Liver (tissue), 3 donors: ENCODE measurements at regions not wholly inside any gene's neighbourhood (a gene's known extent, or its start where the extent isn't known, plus 50 kb on each side); places are given as distances from the start of the nearest gene placed in this dataset.

Experiments
- EGR1 ChIP-seq, 2 donors: IDR thresholded peaks; 2 replicates each; pipeline ENCODE4 v1.6.1; 2016 to 2018; ENCODE audit warnings: antibody characterized with exemption in 2 of 2, low read depth in 2 of 2
- FOXA1 ChIP-seq: IDR thresholded peaks from 2 replicates; pipeline ENCODE4 v1.6.1; 2016; ENCODE audit warnings: antibody characterized with exemption
- JUND ChIP-seq, 2 donors: IDR thresholded peaks; 2 replicates each; pipeline ENCODE4 v1.6.1; 2016; ENCODE audit warnings: antibody characterized with exemption in 2 of 2
- RAD21 ChIP-seq, 2 donors: IDR thresholded peaks; 2 replicates each; pipeline ENCODE4 v1.6.1; 2016; ENCODE audit warnings: antibody characterized with exemption in 2 of 2, mild to moderate bottlenecking in 2 of 2
- TAF1 ChIP-seq: conservative IDR thresholded peaks from 2 replicates; pipeline ENCODE4 v1.6.1; 2016; ENCODE audit warnings: antibody characterized with exemption, mild to moderate bottlenecking
- YY1 ChIP-seq: IDR thresholded peaks from 2 replicates; pipeline ENCODE4 v1.6.1; 2016; ENCODE audit warnings: antibody characterized with exemption, mild to moderate bottlenecking
- TF ChIP-seq, protein P1 (sequence below): IDR thresholded peaks from 2 replicates; pipeline ENCODE4 v1.6.1; 2016; ENCODE audit warnings: antibody characterized with exemption
- TF ChIP-seq, protein P2 (sequence below): IDR thresholded peaks from 2 replicates; pipeline ENCODE4 v1.6.1; 2016; ENCODE audit warnings: antibody characterized with exemption
- TF ChIP-seq, protein P3 (sequence below): fragments of 150-350 bp; IDR thresholded peaks from 2 replicates; pipeline ENCODE4 v1.5.1; 2017; ENCODE audit warnings: improper control_type of control experiment, low read depth, low read length; ENCODE audit not compliant: missing input control
- TF ChIP-seq, protein P4 (sequence below): IDR thresholded peaks from 2 replicates; pipeline ENCODE4 v1.6.1; 2016; ENCODE audit warnings: antibody characterized with exemption, mild to moderate bottlenecking
- TF ChIP-seq, protein P5 (sequence below): IDR thresholded peaks from 2 replicates; pipeline ENCODE4 v1.6.1; 2016; ENCODE audit warnings: antibody characterized with exemption
- donor health status: healthy.
- donor health status: healthy.

DNA sequence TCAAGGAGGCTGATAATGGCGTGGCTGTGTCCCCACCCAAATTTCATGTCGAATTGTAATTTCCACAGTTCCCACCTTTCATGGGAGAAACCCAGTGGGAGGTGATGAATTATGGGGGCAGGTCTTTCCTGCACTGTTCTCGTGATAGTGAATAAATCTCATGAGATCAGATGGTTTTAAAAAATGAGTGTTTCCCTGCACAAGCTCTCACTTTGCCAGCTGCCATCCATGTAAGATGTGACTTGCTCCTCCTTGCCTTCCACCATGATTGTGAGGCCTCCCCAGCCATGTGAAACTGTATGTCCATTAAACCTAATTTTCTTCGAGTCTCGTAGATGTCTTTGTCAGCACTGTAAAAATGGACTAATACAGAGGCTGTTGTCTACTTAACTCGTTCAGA lies 488.3 kb downstream of the SPRY1 start:
- TF ChIP-seq, protein P1, sequence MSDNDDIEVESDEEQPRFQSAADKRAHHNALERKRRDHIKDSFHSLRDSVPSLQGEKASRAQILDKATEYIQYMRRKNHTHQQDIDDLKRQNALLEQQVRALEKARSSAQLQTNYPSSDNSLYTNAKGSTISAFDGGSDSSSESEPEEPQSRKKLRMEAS: no peak
- TF ChIP-seq RAD21 (IDR thresholded peaks at IDR 0.05): no peak
- TF ChIP-seq, protein P2, sequence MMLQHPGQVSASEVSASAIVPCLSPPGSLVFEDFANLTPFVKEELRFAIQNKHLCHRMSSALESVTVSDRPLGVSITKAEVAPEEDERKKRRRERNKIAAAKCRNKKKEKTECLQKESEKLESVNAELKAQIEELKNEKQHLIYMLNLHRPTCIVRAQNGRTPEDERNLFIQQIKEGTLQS: no peak
- TF ChIP-seq, protein P3, sequence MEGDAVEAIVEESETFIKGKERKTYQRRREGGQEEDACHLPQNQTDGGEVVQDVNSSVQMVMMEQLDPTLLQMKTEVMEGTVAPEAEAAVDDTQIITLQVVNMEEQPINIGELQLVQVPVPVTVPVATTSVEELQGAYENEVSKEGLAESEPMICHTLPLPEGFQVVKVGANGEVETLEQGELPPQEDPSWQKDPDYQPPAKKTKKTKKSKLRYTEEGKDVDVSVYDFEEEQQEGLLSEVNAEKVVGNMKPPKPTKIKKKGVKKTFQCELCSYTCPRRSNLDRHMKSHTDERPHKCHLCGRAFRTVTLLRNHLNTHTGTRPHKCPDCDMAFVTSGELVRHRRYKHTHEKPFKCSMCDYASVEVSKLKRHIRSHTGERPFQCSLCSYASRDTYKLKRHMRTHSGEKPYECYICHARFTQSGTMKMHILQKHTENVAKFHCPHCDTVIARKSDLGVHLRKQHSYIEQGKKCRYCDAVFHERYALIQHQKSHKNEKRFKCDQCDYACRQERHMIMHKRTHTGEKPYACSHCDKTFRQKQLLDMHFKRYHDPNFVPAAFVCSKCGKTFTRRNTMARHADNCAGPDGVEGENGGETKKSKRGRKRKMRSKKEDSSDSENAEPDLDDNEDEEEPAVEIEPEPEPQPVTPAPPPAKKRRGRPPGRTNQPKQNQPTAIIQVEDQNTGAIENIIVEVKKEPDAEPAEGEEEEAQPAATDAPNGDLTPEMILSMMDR: no peak
- no peak for TF ChIP-seq YY1
- no peak for TF ChIP-seq JUND (IDR thresholded peaks at IDR 0.05)
- TF ChIP-seq, protein P4, sequence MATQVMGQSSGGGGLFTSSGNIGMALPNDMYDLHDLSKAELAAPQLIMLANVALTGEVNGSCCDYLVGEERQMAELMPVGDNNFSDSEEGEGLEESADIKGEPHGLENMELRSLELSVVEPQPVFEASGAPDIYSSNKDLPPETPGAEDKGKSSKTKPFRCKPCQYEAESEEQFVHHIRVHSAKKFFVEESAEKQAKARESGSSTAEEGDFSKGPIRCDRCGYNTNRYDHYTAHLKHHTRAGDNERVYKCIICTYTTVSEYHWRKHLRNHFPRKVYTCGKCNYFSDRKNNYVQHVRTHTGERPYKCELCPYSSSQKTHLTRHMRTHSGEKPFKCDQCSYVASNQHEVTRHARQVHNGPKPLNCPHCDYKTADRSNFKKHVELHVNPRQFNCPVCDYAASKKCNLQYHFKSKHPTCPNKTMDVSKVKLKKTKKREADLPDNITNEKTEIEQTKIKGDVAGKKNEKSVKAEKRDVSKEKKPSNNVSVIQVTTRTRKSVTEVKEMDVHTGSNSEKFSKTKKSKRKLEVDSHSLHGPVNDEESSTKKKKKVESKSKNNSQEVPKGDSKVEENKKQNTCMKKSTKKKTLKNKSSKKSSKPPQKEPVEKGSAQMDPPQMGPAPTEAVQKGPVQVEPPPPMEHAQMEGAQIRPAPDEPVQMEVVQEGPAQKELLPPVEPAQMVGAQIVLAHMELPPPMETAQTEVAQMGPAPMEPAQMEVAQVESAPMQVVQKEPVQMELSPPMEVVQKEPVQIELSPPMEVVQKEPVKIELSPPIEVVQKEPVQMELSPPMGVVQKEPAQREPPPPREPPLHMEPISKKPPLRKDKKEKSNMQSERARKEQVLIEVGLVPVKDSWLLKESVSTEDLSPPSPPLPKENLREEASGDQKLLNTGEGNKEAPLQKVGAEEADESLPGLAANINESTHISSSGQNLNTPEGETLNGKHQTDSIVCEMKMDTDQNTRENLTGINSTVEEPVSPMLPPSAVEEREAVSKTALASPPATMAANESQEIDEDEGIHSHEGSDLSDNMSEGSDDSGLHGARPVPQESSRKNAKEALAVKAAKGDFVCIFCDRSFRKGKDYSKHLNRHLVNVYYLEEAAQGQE: no peak
- TF ChIP-seq TAF1: no peak
- no peak for TF ChIP-seq FOXA1
- TF ChIP-seq, protein P5, sequence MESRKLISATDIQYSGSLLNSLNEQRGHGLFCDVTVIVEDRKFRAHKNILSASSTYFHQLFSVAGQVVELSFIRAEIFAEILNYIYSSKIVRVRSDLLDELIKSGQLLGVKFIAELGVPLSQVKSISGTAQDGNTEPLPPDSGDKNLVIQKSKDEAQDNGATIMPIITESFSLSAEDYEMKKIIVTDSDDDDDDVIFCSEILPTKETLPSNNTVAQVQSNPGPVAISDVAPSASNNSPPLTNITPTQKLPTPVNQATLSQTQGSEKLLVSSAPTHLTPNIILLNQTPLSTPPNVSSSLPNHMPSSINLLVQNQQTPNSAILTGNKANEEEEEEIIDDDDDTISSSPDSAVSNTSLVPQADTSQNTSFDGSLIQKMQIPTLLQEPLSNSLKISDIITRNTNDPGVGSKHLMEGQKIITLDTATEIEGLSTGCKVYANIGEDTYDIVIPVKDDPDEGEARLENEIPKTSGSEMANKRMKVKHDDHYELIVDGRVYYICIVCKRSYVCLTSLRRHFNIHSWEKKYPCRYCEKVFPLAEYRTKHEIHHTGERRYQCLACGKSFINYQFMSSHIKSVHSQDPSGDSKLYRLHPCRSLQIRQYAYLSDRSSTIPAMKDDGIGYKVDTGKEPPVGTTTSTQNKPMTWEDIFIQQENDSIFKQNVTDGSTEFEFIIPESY: no peak
- TF ChIP-seq EGR1 (IDR thresholded peaks at IDR 0.05; ENCODE audit: low read depth in 2 of 2): no peak
